ENCODE measurements at regions not wholly inside any gene's neighbourhood (a gene's known extent, or its start where the extent isn't known, plus 50 kb on each side); places are given as distances from the start of the nearest gene placed in this dataset.

GRCh38 chr1:224804220-224804619, 125.3 kb upstream of the DNAH14 start (continued):
- no peak for TF ChIP-seq CTCF (IDR thresholded peaks at IDR 0.05)
- TF ChIP-seq USF1 (IDR thresholded peaks at IDR 0.05; ENCODE audit: borderline replicate concordance, low read depth): no peak
- TF ChIP-seq TEAD4 (IDR thresholded peaks at IDR 0.05; ENCODE audit: borderline replicate concordance, insufficient read depth): no peak
- no peak for TF ChIP-seq RAD21 (IDR thresholded peaks at IDR 0.05; ENCODE audit: low read length)
- no peak for TF ChIP-seq NFIC (IDR thresholded peaks at IDR 0.05; ENCODE audit: borderline replicate concordance)

- H3K4me3 ChIP-seq (ENCODE audit: low read depth in 2 of 2, low read length in 1 of 2): no peak overlapping the region
- H3K4me1 ChIP-seq (ENCODE audit: control insufficient read depth in 1 of 2, insufficient read depth in 2 of 2, low read depth in 1 of 2, low read length in 1 of 2): no peaks in the 10 kb centered on the region
- no peaks in the 10 kb centered on the region for H3F3A ChIP-seq (replicated peaks; ENCODE audit: insufficient read depth)
- H3K36me3 ChIP-seq (replicated peaks in 1 of 2; ENCODE audit: control insufficient read depth in 1 of 2, insufficient read depth in 2 of 2, low read length in 1 of 2): no peaks in the 10 kb centered on the region
- H3K79me2 ChIP-seq (ENCODE audit: insufficient read depth): no peaks in the 10 kb centered on the region
- no peak overlapping the region for H3K9ac ChIP-seq
- POLR2A ChIA-PET: no interaction called here
- 42% methylated on average over 2 of the region's 2 CpGs for WGBS (ENCODE audit: low lambda C conversion rate)
- H2AFZ ChIP-seq (ENCODE audit: low read depth): no peak overlapping the region
- H4K20me1 ChIP-seq (ENCODE audit: insufficient read depth): no peaks in the 10 kb centered on the region
- no peaks in the 10 kb centered on the region for H3K9me3 ChIP-seq
- H3K27me3 ChIP-seq (ENCODE audit: insufficient read depth): no peaks in the 10 kb centered on the region
- no peaks in the 10 kb centered on the region for H3K9me2 ChIP-seq
- TF ChIP-seq MXI1 (IDR thresholded peaks at IDR 0.05; ENCODE audit: low read depth, low read length) (no peak), ELF1 (IDR thresholded peaks at IDR 0.05) (no peak), NRF1 (IDR thresholded peaks at IDR 0.05; ENCODE audit: low read depth, low read length) (no peak), CHD2 (IDR thresholded peaks at IDR 0.05; ENCODE audit: low read length, partially characterized antibody) (no peak)
- no peak overlapping the region for H3K4me2 ChIP-seq
- DNase-seq: no peak
- CTCF ChIA-PET: no interaction called here
- H3K27ac ChIP-seq (ENCODE audit: low read depth in 2 of 2, low read length in 1 of 2): no peak overlapping the region
These were observed 123.6 kb upstream of the DNAH14 start for GRCh38 chr1:224805889-224806288.

- H3K27ac ChIP-seq (ENCODE audit: low read depth in 2 of 2, low read length in 1 of 2): no peak overlapping the region
- H3F3A ChIP-seq (replicated peaks; ENCODE audit: insufficient read depth): no peaks in the 10 kb centered on the region
- POLR2A ChIA-PET: no interaction called here
- H4K20me1 ChIP-seq (ENCODE audit: insufficient read depth): no peaks in the 10 kb centered on the region
- no peaks in the 10 kb centered on the region for H3K27me3 ChIP-seq (ENCODE audit: insufficient read depth)
- no peaks in the 10 kb centered on the region for H3K79me2 ChIP-seq (ENCODE audit: insufficient read depth)
- H3K4me2 ChIP-seq: no peak overlapping the region
- 38% methylated on average over 5 of the region's 5 CpGs for WGBS (ENCODE audit: low lambda C conversion rate)
- H3K9ac ChIP-seq: no peak overlapping the region
- TF ChIP-seq RCOR1 (IDR thresholded peaks at IDR 0.05; ENCODE audit: low read length) (no peak), FOXJ3 (CRISPR knock-in tag; IDR thresholded peaks at IDR 0.05) (no peak), TAF1 (IDR thresholded peaks at IDR 0.05; ENCODE audit: borderline replicate concordance, low read depth, low read length) (no peak), USF1 (IDR thresholded peaks at IDR 0.05; ENCODE audit: borderline replicate concordance, low read depth) (no peak)
- no peaks in the 10 kb centered on the region for H3K9me3 ChIP-seq
- H2AFZ ChIP-seq (ENCODE audit: low read depth): no peak overlapping the region
- no peaks in the 10 kb centered on the region for H3K4me1 ChIP-seq (ENCODE audit: control insufficient read depth in 1 of 2, insufficient read depth in 2 of 2, low read depth in 1 of 2, low read length in 1 of 2)
- CTCF ChIA-PET: no interaction called here
- no peak overlapping the region for H3K4me3 ChIP-seq (ENCODE audit: low read depth in 2 of 2, low read length in 1 of 2)
- no peak for DNase-seq
- no peaks in the 10 kb centered on the region for H3K9me2 ChIP-seq
- no peaks in the 10 kb centered on the region for H3K36me3 ChIP-seq (replicated peaks in 1 of 2; ENCODE audit: control insufficient read depth in 1 of 2, insufficient read depth in 2 of 2, low read length in 1 of 2)
These were observed 120.3 kb upstream of the DNAH14 start for GRCh38 chr1:224809137-224809536.

All from SK-N-SH (cell line).